SJSA1 (cell line): ENCODE measurements at regions not wholly inside any gene's neighbourhood (a gene's known extent, or its start where the extent isn't known, plus 50 kb on each side); places are given as distances from the start of the nearest gene placed in this dataset.

Experiments
- DNase-seq, 2 experiments: peaks; one replicate each; pipeline ENCODE4 v3.0.0-alpha.2; 2015 to 2020; ENCODE audit warnings: low spot score in 2 of 2, low read depth in 1 of 2
- H3K27ac ChIP-seq: fragments of 250-450 bp; sonication (Bioruptor Pico); 2 replicates; pipeline ENCODE4 v1.5.1; 2020; ENCODE audit warnings: mild to moderate bottlenecking, moderate library complexity
- H3K27me3 ChIP-seq: fragments of 250-450 bp; sonication (Bioruptor Pico); replicated peaks from 2 replicates; pipeline ENCODE4 v1.5.1; 2020; ENCODE audit warnings: mild to moderate bottlenecking, moderate library complexity
- H3K36me3 ChIP-seq: fragments of 250-450 bp; sonication (Bioruptor Pico); 2 replicates; pipeline ENCODE4 v1.5.1; 2020; ENCODE audit warnings: mild to moderate bottlenecking
- H3K4me1 ChIP-seq: fragments of 250-450 bp; sonication (Bioruptor Pico); replicated peaks from 2 replicates; pipeline ENCODE4 v1.6.1; 2021; ENCODE audit warnings: mild to moderate bottlenecking
- H3K4me3 ChIP-seq: fragments of 250-450 bp; sonication (Bioruptor Pico); 2 replicates; pipeline ENCODE4 v1.5.1; 2020; ENCODE audit warnings: mild to moderate bottlenecking
- H3K9me3 ChIP-seq: fragments of 250-450 bp; sonication (Bioruptor Pico); replicated peaks from 2 replicates; pipeline ENCODE4 v1.5.1; 2020; ENCODE audit warnings: mild to moderate bottlenecking

DNA sequence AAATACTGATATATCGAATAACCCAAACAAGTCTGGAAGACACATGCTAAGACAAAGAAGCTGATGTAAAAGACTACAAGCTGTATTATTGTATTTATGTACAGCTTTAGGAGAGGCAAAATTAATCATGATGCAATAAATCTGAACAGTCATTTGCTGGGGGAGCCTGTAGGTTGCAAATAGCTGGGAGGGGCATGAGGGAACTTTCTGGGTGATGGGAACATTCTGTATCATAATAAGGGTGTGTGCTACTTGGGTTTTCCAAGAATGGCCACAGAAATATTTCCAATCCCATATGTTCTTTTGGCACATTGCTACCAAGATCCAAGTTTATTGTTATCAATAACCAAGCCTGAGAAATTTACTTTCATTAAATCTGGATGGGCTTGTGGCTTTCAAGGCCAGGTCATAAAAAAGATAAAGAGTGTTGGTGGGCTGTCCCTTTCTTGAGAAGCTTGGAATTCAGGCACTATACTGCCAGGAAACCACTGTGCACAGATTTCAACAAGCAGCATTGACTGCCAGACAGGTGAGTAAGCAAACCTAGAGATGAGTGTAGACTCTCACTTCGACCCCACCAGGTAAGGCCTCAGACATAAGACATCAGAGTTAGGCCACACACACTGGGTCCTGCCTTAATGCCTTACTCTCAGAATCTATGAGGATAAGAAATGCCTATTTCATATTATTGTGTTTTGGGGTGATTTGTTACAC is 629.7 kb upstream of the FZD8 start:
- Histone ChIP-seq H3K27me3 (no peaks in the 10 kb centered on the region), H3K36me3 (no peaks in the 10 kb centered on the region), H3K4me3 (no peak overlapping the region), H3K27ac (no peak overlapping the region), H3K4me1 (0 out of 2 replicates have a peak, but pooled peaks cover 3% of the 10 kb centered on the region), H3K9me3 (no peaks in the 10 kb centered on the region)
- DNase-seq: no peak

GRCh38 chr10:36269222-36269621 is 627.1 kb upstream of the FZD8 start:
- Histone ChIP-seq H3K27me3 (no peaks in the 10 kb centered on the region), H3K4me1 (0 out of 2 replicates have a peak, but pooled peaks cover 5% of the 10 kb centered on the region), H3K27ac (no peak overlapping the region), H3K9me3 (no peaks in the 10 kb centered on the region), H3K36me3 (no peaks in the 10 kb centered on the region), H3K4me3 (no peak overlapping the region)
- DNase-seq: no peak

DNA sequence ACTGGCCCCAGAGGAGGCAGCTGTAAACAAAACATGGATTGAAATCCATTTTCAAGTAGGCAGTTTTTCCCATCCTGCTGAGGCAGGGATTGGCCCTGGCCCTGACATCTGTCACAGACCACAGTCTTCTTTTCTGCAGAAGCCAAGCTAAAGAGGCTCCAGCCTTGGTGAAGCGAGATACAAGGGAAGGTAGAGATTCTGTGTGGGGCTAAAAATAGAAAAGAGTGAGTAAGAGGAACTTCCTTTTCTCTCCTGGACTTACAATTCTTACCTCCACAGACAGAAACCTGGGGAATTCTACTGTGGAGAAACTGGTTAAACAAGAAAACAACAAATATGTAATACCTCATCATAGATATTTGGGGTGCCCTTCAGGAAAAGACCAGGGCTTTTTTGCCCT is 624.8 kb upstream of the FZD8 start:
- H3K27ac ChIP-seq: no peak overlapping the region
- H3K27me3 ChIP-seq: no peaks in the 10 kb centered on the region
- no peaks in the 10 kb centered on the region for H3K9me3 ChIP-seq
- no peak for DNase-seq
- no peaks in the 10 kb centered on the region for H3K36me3 ChIP-seq
- 0 out of 2 replicates have a peak, but pooled peaks cover 5% of the 10 kb centered on the region for H3K4me1 ChIP-seq
- H3K4me3 ChIP-seq: no peak overlapping the region

GRCh38 chr10:36265741-36266140 is 623.6 kb upstream of the FZD8 start:
- H3K27ac ChIP-seq: no peak overlapping the region
- no peaks in the 10 kb centered on the region for H3K36me3 ChIP-seq
- no peak for DNase-seq
- H3K27me3 ChIP-seq: no peaks in the 10 kb centered on the region
- H3K4me1 ChIP-seq: 0 out of 2 replicates have a peak, but pooled peaks cover 5% of the 10 kb centered on the region
- H3K4me3 ChIP-seq: no peak overlapping the region
- H3K9me3 ChIP-seq: no peaks in the 10 kb centered on the region

GRCh38 chr10:36263871-36264270 is 621.8 kb upstream of the FZD8 start:
- Histone ChIP-seq H3K36me3 (no peaks in the 10 kb centered on the region), H3K4me1 (0 out of 2 replicates have a peak, but pooled peaks cover 5% of the 10 kb centered on the region), H3K27me3 (no peaks in the 10 kb centered on the region), H3K9me3 (no peaks in the 10 kb centered on the region), H3K27ac (no peak overlapping the region), H3K4me3 (no peak overlapping the region)
- DNase-seq: no peak

DNA sequence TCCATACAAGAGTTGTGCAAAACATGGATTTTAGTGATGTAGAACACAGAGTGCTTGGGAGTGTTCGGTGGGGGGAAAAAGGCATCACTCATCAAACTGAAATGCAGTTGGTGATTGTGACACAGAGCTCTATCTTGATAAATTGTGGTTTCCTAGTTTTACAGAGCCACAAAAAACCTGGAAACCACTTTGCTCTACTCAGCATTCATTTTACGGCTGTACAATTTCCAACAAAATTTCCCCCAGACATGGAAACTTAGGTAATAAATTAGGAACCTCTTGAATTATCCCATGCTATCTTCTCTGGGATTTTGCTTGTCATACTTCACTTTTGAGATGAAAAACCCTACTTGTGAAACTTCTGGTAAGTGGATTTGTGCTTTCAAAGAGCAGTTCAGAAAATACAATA is 614.9 kb upstream of the FZD8 start:
- Histone ChIP-seq H3K27ac (no peak overlapping the region), H3K9me3 (no peaks in the 10 kb centered on the region), H3K36me3 (no peaks in the 10 kb centered on the region), H3K4me3 (no peak overlapping the region), H3K4me1 (no peaks in the 10 kb centered on the region), H3K27me3 (no peaks in the 10 kb centered on the region)
- no peak for DNase-seq

- H3K27ac ChIP-seq: no peak overlapping the region
- DNase-seq: no peak
- no peaks in the 10 kb centered on the region for H3K4me1 ChIP-seq
- no peaks in the 10 kb centered on the region for H3K27me3 ChIP-seq
- no peaks in the 10 kb centered on the region for H3K36me3 ChIP-seq
- H3K9me3 ChIP-seq: no peaks in the 10 kb centered on the region
- H3K4me3 ChIP-seq: no peak overlapping the region
Observed at GRCh38 chr10:36256166-36256565, 614.1 kb upstream of the FZD8 start.

GRCh38 chr10:36254199-36254598 is 612.1 kb upstream of the FZD8 start:
- H3K36me3 ChIP-seq: no peaks in the 10 kb centered on the region
- DNase-seq: no peak
- no peak overlapping the region for H3K4me3 ChIP-seq
- H3K27ac ChIP-seq: no peak overlapping the region
- no peaks in the 10 kb centered on the region for H3K4me1 ChIP-seq
- H3K9me3 ChIP-seq: no peaks in the 10 kb centered on the region
- no peaks in the 10 kb centered on the region for H3K27me3 ChIP-seq

DNA sequence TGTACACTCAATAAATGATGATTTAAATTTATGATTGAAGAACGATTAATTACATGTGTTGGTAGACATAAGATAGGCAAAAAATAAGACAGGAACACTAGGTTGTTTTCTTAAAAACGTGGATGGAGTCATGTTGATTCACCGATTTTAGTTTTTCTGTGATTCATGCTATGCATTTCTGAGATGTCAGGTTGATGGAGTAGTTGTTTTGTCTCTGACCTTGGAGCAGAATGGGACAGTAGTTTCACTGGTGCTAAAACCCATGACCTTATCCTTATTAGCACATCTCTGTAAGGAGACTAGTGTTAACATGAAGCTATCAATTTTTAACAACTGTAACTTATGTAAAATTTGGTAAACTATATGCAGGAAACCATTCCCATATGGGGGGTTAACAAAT is 611.6 kb upstream of the FZD8 start:
- Histone ChIP-seq H3K4me3 (no peak overlapping the region), H3K4me1 (no peaks in the 10 kb centered on the region), H3K36me3 (no peaks in the 10 kb centered on the region), H3K9me3 (no peaks in the 10 kb centered on the region), H3K27me3 (no peaks in the 10 kb centered on the region), H3K27ac (no peak overlapping the region)
- no peak for DNase-seq

- no peaks in the 10 kb centered on the region for H3K9me3 ChIP-seq
- no peak overlapping the region for H3K27ac ChIP-seq
- no peaks in the 10 kb centered on the region for H3K27me3 ChIP-seq
- H3K4me3 ChIP-seq: no peak overlapping the region
- no peaks in the 10 kb centered on the region for H3K4me1 ChIP-seq
- no peaks in the 10 kb centered on the region for H3K36me3 ChIP-seq
- DNase-seq: no peak
Observed at GRCh38 chr10:36251068-36251467, 609.0 kb upstream of the FZD8 start.

DNA sequence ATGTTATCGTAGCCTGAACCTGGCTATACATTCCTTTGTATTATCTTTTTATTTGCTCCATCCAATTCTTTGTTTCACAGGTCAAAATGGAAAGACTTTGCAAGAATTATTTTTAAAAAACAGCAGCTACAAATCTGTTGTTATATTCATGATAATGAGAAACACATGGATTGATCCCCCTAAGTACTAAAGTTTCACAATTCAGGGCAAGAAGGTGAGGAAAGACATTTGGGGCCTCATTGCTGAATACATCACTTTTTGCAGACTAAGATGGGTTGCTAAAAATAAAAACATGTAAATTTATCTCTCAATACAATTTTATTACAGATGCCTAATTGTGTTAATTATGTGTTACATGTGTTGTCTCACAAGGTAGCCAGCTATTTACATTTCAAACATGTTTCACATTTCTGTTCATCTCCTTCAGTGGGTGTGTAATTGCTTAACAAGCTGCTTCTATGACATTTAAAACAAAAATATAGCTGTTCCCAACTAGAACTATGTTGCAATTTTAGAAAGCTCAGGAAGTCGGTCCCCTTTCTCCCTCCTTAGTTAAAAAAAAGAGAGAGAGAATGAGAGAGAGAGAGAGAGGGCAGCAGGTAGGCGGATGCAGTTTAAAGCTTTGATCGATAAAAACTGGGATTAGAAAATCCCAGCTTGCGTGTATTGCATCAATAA is 606.3 kb upstream of the FZD8 start:
- H3K4me3 ChIP-seq: no peak overlapping the region
- no peaks in the 10 kb centered on the region for H3K4me1 ChIP-seq
- no peaks in the 10 kb centered on the region for H3K9me3 ChIP-seq
- H3K27ac ChIP-seq: no peak overlapping the region
- DNase-seq: no peak
- no peaks in the 10 kb centered on the region for H3K36me3 ChIP-seq
- H3K27me3 ChIP-seq: no peaks in the 10 kb centered on the region

- Histone ChIP-seq H3K4me1 (no peaks in the 10 kb centered on the region), H3K9me3 (no peaks in the 10 kb centered on the region), H3K4me3 (no peak overlapping the region), H3K27ac (no peak overlapping the region), H3K36me3 (no peaks in the 10 kb centered on the region), H3K27me3 (no peaks in the 10 kb centered on the region)
- DNase-seq: no peak
Observed at GRCh38 chr10:36247478-36247877, 605.4 kb upstream of the FZD8 start.

- Histone ChIP-seq H3K4me1 (no peaks in the 10 kb centered on the region), H3K27me3 (no peaks in the 10 kb centered on the region), H3K27ac (no peak overlapping the region), H3K9me3 (no peaks in the 10 kb centered on the region; the same call in 1 of the 2 replicates), H3K36me3 (no peaks in the 10 kb centered on the region), H3K4me3 (no peak overlapping the region)
- DNase-seq: no peak
Observed at GRCh38 chr10:36236931-36237330, 594.8 kb upstream of the FZD8 start.

DNA sequence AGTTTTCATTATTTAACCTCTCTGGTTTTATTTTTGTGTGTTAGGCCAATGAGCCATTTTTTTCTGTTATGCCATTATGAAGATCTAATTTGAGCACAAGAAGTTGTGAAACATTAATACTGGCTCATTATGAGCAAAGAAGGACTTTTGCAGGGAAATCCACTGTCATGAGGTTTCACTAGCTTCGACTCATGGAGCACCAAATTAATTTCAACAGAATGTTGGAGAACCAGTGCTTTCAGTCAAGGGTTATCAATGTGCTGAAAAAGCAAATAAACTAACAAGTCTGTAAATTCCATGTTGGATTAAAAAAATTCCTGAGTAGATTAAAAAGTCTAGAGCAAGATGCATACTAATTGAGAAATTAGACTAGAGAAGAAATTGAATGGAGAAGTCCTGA is 594.2 kb upstream of the FZD8 start:
- H3K4me1 ChIP-seq: no peaks in the 10 kb centered on the region

More for the DNA sequence above, 594.2 kb upstream of the FZD8 start:
- Histone ChIP-seq H3K27ac (no peak overlapping the region), H3K9me3 (no peaks in the 10 kb centered on the region), H3K36me3 (no peaks in the 10 kb centered on the region), H3K27me3 (no peaks in the 10 kb centered on the region), H3K4me3 (no peak overlapping the region)
- no peak for DNase-seq
